Retina (tissue), 1 donor: ENCODE measurements at regions not wholly inside any gene's neighbourhood (a gene's known extent, or its start where the extent isn't known, plus 50 kb on each side); places are given as distances from the start of the nearest gene placed in this dataset.

ENCODE experiments used
- DNase-seq: peaks from one replicate; pipeline ENCODE4 v3.0.0-alpha.2; 2016

DNA sequence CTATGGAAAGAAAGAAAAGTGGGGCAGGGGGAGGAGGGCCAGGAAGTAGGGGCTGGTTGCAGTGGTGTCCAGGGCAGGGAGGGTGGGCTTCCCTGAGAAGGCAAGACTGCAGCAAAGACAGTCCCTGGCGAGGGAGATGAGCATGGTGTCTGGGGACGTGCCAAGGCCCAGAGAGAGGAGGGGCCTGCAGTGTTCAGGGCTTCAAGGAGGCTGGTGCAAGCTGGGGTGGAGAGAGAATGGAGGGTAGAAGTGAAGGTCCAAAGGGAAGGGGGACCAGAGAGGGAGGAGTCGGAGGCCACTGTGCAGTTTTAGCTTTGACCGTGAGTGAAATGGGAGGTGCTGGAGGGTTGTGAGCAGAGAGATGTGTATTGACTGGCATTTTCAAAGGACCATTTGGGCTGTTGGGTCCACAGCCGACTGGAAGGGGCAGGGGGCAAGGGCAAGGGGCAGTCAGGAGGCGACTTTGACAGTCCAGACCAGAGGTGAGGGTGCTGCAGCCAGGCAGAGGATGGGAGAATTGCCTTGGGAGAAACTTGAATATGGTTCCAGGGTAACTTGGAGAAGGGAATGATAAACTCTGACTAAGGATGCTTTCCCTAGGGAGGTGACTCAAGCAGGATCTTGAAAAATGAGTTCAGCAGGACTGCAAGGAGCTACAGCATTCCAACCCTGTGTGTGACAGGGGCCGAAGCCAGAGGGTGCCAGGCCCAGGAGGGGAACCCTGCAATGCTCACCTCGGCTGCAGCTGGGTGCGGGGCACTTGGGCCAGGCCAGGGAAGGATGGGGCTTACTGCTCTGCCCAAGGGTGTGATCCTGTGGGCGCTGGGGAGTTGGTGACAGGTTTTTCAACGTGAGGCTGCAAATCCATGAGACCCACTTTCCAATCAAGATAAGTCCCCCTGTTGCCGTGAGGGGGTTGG is 177.1 kb upstream of the HAAO start:
- DNase-seq: no peak

DNA sequence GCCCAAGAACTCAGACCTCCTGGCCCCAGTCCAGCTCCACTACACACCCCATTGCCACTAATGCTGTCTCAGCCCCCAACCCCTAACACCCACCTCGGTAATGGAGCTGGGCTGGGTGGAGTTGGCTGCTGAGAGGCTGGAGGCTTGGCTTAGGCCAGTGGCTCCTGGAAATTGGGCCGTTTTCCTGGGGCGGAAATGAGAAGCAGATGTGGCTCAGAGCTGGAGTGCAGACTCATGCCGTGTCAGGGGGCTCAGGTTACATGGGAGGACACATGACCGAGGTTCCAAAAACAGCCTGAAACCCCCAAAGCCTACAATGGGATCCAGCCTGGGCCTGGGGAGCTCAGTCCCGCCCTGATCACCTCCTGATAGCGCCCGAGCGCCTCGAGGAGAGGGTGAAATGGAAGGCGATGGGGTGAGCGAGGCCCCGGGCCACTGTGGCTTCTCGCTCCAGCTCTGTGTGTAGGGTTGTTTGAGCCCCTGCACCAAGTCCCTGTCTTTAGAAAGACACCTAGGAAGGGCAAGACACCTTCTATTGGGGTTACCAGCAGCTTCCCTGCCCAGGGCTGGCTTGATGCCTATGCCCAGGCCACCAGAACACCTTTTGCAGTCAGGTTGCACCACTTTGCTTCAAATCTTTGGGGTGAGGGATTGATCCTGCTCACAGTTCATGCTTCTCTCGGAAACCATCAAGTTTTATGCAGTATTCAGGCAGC is 175.7 kb upstream of the HAAO start:
- DNase-seq: no peak

DNA sequence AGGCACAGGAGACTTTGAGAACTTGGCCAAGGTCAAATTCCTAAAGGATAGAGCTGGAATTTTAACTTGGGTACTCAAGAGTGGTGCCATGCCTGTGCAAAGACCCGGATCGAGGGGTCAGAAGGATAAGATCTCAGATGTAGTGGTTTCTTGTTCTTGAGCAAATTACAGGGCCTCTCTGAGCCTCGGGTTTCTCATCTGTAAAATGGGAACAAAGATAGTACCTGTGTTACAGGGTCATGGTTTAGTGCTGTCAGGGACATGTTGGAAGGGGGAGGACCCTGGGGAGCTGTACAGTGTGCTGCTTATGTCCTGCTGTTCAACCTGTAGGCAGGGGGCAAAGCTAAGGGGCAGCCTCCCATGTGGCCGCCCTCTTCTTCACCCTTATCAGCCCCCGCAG is 173.5 kb upstream of the HAAO start:
- DNase-seq: no peak

DNA sequence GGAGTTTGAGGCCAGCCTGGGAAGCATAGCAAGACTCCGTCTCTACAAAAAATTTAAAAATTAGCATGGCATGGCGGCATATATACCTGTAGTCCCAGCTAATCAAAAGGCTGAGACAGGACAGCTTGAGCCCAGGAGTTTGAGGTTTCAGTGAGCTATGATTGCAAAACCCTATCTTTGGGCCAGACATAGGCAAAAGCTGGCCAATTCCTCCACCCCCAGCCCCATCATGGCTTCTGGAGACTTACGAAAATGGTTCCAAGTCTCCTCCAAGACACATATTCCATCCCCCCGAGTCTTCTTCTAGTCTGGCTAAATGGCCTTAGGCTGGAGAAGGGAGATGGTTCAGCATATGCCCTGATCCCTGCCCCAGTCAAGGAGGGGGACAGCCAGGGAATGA is 172.8 kb upstream of the HAAO start:
- no peak for DNase-seq

DNA sequence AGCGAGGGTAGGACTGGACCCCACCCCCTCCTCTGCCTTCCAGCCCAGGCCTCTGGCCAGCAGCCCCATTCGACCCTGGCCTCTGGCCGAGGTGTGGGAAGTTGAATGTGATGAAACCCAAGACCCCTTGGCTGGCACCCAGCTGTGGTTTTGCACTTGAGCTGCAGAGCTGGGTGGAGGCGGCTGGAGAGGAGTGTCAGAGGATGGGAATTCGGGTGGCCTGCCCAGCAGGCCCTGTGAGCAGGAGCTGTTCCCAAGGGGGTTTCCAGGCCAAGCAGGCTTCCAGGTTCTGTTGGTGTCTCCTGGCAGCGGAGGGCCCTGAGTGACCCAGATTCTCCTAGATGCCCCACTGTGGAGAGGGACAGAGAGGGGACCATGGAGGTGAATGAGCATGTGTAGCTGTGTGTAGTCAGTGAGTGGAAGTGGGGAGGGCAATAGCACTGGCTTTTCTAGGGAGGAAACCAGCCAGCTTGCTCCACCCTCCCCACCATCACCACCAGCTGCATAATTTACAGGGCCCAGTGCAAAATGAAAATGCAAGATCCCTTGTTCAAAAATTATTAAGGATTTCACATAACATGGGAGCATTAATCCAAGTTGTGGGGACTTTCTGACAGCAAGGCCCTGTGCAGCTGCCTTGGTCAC is 172.2 kb upstream of the HAAO start:
- DNase-seq: no peak

DNA sequence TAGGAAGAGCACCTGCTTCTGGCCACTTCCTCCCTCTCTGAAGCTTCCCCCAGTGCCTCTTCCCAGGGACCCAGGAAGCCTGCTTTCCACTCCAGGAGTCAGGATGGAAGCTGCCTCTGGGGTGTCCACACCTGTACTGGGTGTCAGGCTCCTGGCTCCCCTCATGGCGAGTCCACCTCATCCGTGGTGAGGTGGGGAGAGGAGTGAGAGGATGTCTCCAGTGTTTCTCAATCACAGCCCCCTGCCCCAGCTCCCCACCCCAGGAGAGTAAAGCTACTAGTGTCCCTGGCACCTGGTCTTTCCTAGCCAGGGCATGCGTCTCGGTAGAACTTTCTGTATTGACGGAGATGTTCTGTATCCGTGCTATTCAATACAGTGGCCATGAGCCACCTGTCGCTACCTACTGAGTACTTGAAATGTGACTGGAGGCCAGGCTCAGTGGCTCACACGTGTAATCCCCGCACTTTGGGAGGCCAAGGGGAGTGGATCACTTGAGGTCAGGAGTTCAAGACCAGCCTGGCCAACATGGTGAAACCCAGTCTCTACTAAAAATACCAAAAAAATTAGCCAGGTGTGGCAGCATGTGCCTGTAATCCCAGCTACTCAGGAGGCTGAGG is 171.2 kb upstream of the HAAO start:
- DNase-seq: no peak

DNA sequence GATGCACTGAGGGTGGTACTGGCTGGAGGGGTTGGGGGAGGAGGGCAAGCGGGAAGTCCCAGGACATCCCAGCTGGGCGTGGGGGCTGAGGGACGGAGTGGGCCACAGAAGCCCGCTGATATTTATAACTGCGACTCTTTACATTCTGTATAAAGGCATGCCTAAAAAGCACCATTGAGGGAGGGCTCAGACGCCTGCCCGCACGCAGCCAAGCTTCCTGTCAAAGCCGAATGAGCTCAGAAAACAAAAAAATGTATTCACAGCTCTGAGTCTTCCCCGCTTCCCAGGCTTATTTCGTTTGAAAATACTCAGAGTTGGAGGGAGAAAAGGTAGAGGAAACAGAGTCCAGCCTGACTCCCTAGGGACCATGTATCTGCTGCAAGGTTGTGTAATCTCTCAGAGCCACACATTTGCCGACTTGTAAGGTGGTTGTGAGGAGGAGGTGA is 170.1 kb upstream of the HAAO start:
- DNase-seq: no peak

DNA sequence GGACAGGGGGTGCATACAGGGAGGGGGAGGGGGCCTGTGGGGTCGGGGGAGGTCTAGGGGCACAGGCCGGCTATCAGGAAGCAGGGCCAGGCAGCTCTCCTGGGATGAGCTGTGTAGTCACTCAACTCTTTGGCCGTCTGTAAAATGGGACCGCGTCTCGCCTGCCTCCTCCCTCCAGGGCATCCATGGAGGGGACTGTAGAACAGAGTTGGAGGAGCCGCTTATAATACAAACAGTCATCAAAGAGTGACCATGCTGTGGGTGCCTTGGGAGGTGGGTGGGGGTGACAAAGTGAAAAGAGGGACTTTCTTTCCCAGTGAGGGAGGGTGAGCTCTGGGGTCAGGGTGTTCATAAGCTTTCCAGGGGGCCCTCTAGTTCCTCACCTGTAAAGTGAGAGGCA is 169.6 kb upstream of the HAAO start:
- no peak for DNase-seq

DNA sequence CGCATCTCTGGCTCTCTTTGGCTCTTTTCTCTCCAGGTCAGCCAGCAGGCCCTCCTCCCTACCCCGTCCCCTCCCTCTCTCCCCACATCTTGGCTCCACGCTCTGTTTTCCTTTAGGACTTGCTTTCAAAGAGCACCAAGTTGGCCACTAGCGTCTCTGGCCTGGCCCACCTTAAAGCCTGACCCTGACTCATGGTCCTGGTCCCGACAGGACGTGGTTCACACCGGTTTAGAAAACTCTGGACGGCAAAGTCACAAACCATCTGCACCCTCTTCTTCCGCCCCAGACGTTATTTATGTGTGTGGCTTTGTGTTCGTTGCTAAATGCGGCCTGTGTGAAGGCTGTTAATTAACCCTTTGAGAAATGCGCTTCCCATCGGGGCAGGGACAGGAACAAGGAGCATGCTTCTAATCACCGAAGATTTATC is 169.0 kb upstream of the HAAO start:
- DNase-seq: peak; percentile 63

DNA sequence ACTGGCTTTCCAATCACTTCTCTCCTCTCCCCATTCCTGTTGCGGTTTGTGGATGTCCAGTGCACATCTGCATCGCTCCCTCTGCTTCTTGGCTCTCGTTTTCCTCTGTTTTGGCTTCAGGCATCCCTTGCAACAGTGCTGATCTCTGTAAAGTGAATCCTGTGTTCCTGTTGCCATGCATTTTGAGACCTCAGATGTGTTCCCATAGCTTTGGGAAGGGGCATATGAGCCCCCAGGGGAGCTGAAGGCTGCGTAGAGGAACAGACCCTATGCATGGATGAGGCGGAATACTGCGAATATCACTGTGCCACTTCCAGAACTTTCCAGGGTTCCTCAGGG is 168.4 kb upstream of the HAAO start:
- DNase-seq: no peak

DNA sequence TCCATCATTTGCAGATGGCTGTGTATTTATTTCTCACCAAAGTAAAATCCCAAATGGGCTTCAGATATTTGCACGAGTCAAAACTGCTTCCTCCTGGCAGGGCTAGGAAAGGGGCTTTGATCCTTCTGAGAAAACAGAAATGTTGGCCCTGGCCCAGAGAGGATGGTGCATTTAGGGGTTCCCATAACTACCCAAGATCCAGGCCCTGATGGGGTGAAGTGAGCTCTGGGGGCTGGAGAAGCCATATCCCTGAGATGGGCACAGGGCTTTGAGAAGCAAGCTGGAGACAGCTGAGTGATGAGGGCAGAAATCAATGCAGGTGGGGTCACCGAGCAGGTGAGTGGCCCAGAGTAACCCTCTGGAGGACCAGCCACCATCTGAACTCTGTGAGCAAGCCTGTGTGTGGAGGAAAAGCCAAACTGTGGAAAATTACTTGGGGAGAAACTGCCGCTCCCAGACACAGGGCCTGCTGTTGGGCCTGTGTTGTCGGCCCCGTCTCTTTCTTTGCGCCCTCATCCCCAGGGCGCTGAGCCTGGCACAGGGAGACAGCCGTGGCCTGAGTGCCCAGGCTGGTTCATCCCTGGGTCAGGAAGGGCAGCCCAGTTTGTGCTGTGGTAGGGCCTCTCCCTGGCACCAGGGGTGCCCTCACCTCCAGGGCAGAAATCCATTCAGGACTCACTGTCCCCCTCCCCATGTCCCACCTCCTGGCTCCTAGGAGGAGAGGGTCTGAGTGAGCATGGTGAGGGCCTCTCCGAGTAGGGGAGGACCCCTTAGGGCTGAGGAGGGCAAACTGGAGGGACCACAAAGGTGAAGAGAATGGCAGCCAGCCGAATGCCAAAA is 167.8 kb upstream of the HAAO start:
- DNase-seq: no peak

DNA sequence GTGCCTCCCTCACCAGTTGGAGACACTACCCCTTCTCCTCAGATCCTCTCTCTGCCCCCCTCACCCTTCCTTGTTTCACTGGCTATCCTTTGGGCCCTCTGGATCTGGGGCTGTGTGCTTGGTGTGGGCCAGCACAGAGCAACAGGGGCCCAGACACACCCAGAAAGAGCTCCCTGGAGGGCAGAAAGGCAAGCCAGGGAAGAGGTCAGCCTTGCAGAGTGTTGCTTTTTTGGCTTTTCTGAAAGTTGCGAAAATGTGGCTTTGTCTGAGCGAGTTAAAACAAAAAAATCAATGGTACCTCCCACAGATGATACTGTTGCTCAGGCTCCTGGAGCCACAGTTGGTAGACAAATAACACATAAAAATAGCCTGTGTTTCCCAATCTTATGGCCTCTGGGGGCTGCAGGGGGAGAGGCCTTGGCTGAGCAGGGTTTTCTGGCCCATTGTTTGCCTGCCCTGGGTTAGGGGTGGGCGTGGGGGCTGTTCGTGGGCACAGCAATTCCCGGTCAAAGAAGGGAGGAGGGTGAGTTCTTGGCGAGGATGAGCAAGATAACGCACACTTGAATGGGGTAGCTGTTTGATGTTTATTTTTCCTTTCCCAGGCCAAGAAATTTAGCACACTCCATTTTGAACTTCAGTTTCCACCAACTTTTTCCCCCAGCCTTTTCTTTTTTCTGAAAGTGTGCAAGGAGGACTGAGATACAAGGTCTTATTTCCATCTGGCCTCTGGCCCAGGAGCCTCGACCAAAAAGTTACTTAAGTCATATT is 167.0 kb upstream of the HAAO start:
- DNase-seq: no peak

DNA sequence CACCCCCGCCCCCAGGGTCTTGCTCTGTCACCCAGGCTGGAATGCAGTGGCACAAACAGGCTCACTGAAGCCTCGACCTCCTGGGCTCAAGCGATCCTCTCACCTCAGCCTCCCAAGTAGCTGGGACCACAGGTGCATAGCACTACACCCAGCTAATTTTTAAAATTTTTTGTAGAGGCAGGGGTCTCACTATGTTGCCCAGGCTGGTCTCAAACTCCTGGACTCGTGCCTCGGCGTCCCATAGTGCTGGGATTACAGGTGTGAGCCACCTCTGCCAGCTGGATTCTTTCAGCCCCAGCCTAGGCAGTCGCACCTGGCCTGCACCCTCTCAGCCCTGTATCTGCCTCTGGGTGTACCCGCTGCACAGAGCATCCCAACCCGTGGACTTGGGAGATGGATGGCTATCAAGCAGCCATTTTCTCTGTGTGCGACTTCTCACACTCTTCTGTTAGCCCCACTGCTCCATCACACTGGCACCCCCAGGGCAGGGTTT is 166.4 kb upstream of the HAAO start:
- no peak for DNase-seq

DNA sequence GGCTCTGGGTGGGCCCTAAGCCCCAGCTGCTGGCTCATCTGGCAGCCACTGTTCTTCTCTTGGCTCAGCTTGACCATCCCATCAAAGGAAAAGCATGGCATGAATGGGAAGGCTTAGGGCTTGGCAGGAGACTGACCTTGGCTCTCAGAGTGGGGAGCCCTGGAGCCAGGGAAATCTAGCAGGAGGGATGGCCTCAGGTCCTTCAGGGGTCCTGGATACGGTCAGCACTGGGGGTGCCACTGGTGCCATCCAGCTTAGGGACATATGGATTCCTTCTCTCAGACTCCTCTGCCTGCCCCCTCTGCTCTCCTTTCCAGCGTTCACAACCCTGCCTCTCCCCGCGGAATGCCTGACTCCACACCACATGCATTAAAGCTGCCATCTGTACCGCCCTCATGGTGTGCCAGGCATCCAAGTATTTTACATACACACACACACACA is 165.5 kb upstream of the HAAO start:
- no peak for DNase-seq

DNA sequence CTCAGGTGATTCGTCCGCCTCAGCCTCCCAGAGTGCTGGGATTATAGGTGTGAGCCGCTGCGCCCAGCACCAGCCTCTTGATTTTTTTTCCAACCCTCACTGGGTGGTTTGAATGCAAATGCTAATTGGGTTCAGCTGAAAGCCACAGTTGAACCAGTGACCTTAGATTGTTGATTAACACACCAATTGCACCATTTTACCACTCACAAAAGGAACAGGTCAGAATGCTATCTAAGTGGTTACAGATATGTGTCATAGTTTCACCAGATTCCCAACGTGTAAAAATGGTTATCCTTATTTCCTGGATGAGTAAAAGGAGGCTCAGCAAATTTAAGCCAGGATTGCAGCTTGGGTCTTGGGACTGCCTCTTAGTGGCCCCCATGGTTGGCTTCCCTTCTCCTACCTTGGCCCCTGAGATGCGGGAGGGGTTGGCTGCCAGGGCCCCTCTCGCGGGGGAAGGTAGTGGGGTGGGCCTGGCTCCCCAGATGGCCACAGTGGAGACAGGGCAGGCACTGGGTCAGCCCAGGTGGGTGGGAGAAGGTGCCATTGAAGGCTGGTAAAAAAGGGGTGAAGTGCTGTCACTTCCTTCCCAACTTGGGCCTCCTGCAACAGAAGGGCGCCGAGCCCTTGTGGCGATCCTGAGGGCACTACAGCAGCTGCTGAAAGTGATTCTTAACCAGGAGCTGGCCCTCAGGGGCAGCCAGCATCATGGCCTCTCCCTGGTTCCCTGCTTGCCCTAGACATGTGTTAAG is 164.9 kb upstream of the HAAO start:
- no peak for DNase-seq

DNA sequence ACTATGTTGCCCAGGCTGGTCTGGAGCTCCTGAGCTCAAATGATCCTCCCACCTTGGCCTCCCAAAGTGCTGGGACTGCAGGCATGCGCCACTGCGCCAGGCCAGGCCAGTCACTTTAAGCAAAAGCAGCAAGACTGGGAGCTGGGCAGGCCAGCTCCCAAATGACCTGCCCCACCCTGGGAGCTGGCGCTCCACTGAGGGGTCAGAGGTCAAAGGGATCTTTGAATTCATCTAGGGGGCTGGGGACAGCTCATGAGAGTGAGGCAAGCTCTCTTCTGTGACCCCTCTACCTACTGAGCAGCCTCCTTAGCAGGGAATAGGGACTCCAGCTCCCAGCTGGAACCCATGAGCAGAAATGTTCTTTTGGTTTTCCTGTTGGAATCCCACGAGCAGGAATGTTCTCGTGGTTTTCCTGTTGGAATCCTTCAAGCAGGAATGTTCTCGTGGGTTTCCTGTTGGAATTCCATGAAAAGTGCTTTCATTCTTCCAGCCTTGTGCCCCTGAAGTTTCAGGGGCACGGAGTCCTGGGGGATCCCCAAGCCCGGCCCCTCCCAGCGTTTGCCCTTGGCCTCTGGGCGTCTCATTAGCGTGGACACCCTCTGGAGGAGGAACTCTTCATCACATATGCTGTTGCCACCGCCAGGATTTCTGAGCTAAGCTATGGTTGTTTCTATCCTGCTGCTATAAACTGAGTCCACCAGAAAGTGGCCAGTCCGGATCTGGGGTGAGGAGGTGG is 162.0 kb upstream of the HAAO start:
- no peak for DNase-seq

DNA sequence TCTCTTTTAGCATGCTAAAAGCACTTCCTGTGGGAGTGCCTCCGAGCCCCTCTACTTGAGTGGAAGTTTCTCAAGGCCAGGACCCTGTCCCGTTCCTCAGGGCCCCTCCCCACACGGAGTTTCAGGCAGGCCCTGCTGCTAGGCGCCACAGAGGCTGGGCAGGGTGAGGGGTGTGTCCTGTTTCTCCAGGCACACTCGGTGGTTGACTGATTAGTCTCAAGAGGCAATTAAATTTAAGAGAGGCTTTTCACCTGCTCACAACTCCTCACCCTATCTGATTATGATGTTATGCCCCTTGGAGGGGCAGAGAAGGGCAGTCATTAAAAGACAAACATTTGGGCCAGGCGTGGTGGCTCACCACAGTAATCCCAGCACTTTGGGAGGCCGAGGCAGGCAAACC is 160.8 kb upstream of the HAAO start:
- DNase-seq: no peak

DNA sequence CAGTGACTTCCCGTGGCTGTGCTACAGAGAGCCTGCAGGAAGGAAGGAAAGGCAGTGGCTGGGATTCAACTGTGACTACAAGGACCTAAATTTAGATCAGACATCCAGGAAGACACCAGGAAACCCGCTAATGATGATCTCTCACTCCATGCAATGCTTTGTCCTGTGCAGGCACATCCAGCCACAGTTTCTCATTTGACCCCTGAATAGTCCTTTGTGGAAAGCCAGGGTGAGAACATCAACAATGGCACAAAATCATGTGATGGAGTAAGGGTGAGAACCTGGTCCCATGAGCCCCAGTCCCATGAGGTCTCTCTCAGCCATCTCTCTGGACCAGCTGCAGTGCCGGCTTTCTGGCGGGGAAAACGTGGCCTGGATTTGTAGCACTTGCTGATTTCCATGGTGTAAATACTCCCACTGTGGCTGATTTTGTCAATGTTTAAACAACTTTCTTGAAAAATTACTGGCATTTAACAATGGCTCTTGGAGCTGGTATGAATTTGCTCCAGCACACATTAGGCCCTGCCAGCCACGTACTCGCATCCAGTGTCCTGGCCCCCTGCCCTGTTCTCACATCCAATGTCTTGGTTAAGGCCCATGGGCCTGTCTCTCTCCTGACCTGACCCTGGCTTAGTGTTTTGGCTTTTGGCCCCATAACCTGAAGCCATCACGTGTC is 159.0 kb upstream of the HAAO start:
- no peak for DNase-seq

DNA sequence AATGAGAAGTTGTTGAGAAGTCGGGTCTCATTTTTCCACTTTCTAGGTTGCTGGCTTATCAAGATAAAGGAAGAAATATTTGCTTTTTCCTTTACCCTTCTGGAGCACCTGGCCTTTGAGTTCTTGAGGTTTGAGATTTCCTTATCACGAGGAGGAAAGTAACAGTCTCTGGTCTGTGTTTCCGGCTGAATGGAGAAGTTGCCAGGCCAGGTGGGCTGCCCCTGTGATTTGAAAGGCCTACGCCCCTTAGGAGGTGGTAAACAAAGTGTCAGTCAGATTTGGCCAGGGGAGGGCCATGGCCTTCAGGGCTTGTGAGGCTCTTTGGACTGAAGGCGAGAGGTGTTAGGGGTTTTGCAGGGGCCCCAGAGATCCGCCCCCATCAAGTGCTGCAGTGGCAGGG is 156.7 kb upstream of the HAAO start:
- no peak for DNase-seq
